ENCODE measurements at regions not wholly inside any gene's neighbourhood (a gene's known extent, or its start where the extent isn't known, plus 50 kb on each side); places are given as distances from the start of the nearest gene placed in this dataset.
A peak's percentile ranks its signal among the peaks of the same experiment; 100 is the strongest.
"Not testable (repeated sequence)": the region's sequence is repeated elsewhere in the genome, so short reads cannot be mapped to it uniquely, and the experiment has no call there.

DNA sequence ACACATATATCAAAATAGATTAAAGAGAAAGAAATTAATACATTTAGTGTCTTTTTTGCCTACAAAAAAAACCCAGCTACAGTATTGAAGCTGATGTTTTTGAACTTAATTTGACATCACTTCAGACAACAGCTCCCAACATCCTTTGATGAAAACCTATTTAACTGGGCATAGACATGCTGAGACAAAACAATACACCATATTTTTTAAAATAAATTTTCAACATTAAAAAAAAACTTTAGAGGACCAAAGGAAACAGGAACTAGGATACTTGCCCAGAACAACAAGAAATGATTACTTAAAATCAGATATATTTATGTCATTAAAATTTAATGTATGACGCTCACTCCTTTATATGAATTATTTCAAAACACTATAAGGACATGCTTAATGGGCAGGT lies 178.1 kb downstream of the MREG start:
- in situ Hi-C loops (cut with MboI; ENCODE audit: low sequenced_read_pairs), result no loop called here
- no peaks in the 10 kb centered on the region for H3K27me3 ChIP-seq (ENCODE audit: low read depth)
- no peaks in the 10 kb centered on the region for H3K4me1 ChIP-seq
- no peaks in the 10 kb centered on the region for H3K36me3 ChIP-seq (replicated peaks)
- no peak overlapping the region for H3K4me3 ChIP-seq
- H3K9me3 ChIP-seq, result no peaks in the 10 kb centered on the region
- no peak for DNase-seq (ENCODE audit: low spot score in 2 of 2)

DNA sequence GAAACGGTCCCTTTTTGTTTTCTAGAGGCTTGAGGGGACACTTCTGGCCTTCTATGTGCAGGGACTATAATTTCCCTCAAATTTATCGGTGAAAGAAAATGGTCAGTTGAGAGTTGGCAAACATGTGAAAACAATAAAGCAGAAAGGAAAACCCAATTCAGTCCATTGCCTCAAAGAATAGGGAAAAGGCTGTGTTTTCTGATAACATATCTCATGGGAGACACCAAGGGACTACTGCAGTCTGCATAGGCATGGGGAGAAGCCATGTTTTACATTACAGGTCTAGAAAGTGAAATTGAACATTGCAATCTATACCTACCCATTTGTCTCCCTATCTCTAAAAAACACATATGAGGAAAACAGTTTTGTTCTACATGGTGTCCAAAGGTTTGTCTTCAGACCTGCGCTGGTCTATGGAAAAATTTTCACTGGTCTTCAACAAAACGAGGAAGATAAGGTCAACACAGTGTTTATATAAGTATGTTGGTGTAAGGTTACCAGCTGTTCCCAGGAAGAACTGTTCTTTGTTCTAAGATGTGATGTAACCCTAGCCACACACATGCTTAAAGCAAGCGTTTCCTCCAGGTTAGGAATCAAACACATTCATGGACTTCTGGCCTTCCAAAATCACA lies 179.7 kb downstream of the MREG start:
- Histone ChIP-seq H3K36me3 (replicated peaks) (no peaks in the 10 kb centered on the region), H3K4me1 (no peaks in the 10 kb centered on the region), H3K9me3 (no peaks in the 10 kb centered on the region), H3K27me3 (ENCODE audit: low read depth) (no peaks in the 10 kb centered on the region), H3K4me3 (no peak overlapping the region)
- DNase-seq (ENCODE audit: low spot score in 2 of 2), result no peak
- in situ Hi-C loops (cut with MboI; ENCODE audit: low sequenced_read_pairs), result no loop called here

DNA sequence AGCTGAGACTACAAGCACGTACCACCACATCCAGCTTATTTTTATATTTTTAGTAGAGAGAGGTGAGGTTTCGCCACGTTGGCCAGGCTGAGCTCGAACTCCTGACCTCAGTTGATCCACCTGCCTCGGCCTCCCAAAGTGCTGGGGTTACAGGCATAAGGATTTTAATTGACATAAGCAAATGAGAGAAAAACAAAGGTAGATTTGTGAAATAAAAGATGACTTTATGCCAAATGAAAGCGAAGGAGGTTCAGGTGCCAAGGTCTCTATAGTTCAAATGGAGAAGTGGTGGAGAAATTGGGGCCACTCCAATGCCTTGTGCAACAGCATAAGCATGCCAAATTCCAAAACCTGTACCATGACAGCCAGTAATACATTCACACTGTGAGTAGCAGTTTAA lies 180.6 kb downstream of the MREG start:
- Histone ChIP-seq H3K36me3 (replicated peaks) (no peaks in the 10 kb centered on the region), H3K4me3 (no peak overlapping the region), H3K4me1 (no peaks in the 10 kb centered on the region), H3K9me3 (no peaks in the 10 kb centered on the region), H3K27me3 (ENCODE audit: low read depth) (no peaks in the 10 kb centered on the region)
- DNase-seq (ENCODE audit: low spot score in 2 of 2), result no peak
- in situ Hi-C loops (cut with MboI; ENCODE audit: low sequenced_read_pairs), result no loop called here

DNA sequence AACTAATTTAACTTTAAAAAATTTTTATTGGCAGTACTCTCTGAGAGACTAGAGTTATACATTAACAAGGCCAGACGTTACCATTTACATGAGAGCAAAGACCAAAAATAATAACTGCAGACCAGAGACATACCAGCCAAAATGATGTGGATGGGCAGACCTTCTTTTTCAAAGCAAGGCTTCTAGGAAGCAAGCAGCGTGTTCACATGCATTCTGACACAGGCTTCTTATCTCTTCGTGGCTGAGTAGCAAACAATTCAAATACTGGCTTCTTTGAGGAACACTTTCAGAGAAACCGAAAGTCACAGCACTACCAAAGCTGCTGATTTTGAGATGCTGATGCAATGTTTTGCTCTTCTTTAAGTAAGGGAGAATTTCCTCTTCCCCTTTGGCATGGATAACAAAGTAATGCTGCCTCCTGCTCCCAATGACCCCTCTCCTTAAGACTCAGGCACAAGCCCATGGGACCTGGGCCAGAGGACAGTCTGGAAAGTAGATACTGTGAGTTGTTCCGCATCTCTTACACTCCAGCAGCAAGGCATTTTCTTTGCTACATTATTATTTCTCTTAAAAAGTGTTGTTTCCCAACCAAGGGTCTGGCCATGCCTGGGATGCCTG lies 181.9 kb downstream of the MREG start:
- Histone ChIP-seq H3K4me3 (no peak overlapping the region), H3K4me1 (no peaks in the 10 kb centered on the region), H3K9me3 (no peaks in the 10 kb centered on the region), H3K36me3 (replicated peaks) (no peaks in the 10 kb centered on the region), H3K27me3 (ENCODE audit: low read depth) (no peaks in the 10 kb centered on the region)
- in situ Hi-C loops (cut with MboI; ENCODE audit: low sequenced_read_pairs), result no loop called here
- no peak for DNase-seq (ENCODE audit: low spot score in 2 of 2)

DNA sequence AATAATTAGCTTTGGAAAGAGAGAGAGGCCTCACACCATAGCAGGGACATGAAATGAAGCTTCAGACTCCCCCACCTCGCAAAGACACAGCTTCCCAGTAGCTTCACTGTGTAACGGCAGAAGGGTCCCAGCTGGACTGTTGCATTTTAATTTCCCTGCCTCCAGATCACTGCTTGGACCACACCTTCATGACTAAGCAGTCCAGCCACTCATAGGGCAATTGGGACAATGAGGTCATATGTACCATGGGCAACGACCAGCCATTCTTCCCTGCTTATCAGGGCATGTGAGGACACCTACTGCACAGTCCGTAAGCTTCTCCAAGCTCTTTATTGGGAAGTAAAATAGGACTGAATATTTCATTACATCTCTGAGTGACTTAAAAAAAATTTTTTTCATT lies 183.0 kb downstream of the MREG start:
- H3K4me1 ChIP-seq, result no peaks in the 10 kb centered on the region
- no peak for DNase-seq (ENCODE audit: low spot score in 2 of 2)
- no peak overlapping the region for H3K4me3 ChIP-seq
- H3K9me3 ChIP-seq, result no peaks in the 10 kb centered on the region
- no peaks in the 10 kb centered on the region for H3K36me3 ChIP-seq (replicated peaks)
- in situ Hi-C loops (cut with MboI; ENCODE audit: low sequenced_read_pairs), result no loop called here
- H3K27me3 ChIP-seq (ENCODE audit: low read depth), result no peaks in the 10 kb centered on the region

DNA sequence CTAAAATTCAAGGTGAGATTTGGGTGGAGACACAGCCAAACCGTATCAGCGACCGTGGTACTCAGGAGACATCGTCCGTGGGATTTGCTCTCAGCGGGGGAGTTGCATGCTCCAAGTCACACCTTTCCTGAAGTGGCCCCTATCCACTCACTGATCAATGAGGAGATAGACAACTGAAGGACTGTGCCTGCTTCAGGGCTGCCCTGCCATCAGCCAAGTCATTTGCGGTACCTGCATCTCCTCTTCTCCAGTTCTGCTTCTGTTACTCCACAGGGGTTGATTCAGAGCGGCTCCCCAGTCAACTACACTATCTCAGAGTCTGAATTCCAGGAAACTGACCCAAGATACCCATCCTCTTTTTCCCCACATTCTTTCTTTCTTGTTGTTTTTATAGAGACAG lies 184.1 kb downstream of the MREG start:
- DNase-seq (ENCODE audit: low spot score in 2 of 2), result no peak
- Histone ChIP-seq H3K27me3 (ENCODE audit: low read depth) (no peaks in the 10 kb centered on the region), H3K36me3 (replicated peaks) (no peaks in the 10 kb centered on the region), H3K4me3 (no peak overlapping the region), H3K9me3 (no peaks in the 10 kb centered on the region), H3K4me1 (no peaks in the 10 kb centered on the region)
- in situ Hi-C loops (cut with MboI; ENCODE audit: low sequenced_read_pairs), result no loop called here

DNA sequence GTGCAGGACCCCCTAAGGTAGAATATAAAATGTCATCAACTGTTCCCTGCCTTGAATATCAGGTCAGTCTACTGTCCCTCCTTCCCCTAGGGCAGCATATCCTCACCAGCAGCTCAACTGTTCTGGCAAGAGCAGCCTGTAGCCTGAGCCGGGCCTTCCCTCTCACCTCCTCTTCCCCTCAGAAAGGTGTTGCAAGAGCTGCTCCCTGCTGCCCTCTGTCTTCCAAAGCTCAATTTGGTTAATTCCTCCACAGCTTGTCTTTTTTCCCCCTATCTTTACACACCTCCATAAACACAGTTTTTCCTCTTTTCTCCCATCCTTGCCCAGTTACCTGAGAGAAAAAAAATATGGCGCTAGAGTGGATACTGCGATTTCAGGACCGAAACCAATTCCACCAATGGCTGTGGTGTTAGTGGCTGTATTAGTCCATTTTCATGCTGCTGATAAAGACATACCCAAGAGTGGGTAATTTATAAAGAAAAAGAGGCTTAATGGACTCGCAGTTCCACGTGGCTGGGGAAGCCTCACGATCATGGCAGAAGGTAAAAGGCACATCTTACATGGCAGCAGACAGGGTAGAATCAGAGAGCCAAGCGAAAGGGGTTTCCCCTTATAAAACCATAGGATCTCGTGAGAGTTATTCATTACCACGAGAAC lies 184.7 kb downstream of the MREG start:
- in situ Hi-C loops (cut with MboI; ENCODE audit: low sequenced_read_pairs), result no loop called here
- no peaks in the 10 kb centered on the region for H3K9me3 ChIP-seq
- H3K27me3 ChIP-seq (ENCODE audit: low read depth), result no peaks in the 10 kb centered on the region
- peak; percentile 45 to 72 for DNase-seq (ENCODE audit: low spot score in 2 of 2)
- no peak overlapping the region for H3K4me3 ChIP-seq
- no peaks in the 10 kb centered on the region for H3K4me1 ChIP-seq
- no peaks in the 10 kb centered on the region for H3K36me3 ChIP-seq (replicated peaks)

DNA sequence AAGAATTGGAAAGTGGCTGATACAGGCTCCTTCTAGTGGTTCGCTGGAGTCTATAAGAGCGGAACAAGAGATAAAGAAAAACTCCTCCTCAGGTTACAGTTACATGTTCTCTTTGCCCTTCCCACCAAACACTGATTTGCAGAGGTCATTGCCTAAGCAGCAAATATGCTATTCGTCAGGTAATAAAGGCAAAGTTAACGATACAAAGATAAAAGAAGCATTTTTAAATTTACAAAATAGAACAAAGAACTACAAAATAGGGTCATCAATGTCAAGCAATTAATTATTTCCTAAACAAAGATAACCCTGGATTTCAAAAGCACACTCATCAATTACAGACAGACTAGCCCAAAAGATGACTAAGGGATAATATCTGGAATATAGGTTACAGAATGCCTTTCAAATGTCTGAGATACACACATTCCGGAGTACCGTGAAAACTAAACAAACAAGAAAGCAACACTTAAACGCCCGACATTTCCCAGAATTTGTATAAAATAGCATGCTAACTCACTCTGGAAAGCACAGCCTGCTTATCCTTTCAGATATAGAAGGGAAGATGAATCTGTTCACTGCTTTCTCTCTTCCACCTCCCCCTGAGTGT lies 186.4 kb downstream of the MREG start:
- no peaks in the 10 kb centered on the region for H3K9me3 ChIP-seq
- no peak for DNase-seq (ENCODE audit: low spot score in 2 of 2)
- in situ Hi-C loops (cut with MboI; ENCODE audit: low sequenced_read_pairs), result no loop called here
- no peaks in the 10 kb centered on the region for H3K27me3 ChIP-seq (ENCODE audit: low read depth)
- no peak overlapping the region for H3K4me3 ChIP-seq
- H3K36me3 ChIP-seq (replicated peaks), result no peaks in the 10 kb centered on the region
- H3K4me1 ChIP-seq, result no peaks in the 10 kb centered on the region

DNA sequence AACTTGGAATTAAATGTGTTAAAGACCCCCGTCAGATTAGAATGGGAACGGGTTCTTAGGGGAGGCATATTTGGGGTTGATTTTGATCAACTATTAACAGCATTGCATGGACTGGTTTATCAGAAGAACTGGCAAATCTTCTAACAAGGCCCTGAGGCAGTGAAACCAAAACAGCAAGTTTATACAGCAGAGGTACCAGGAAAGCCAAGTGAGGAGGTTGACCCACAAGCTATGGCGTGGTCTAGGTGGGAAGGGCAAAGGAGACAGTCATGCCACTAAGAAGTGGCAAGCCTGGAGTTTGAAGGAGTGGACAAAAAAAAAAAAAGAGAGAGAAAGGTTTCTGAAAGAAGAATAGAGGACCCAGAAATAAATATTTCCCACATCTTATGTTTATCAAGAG lies 187.0 kb downstream of the MREG start:
- in situ Hi-C loops (cut with MboI; ENCODE audit: low sequenced_read_pairs), result no loop called here
- no peaks in the 10 kb centered on the region for H3K36me3 ChIP-seq (replicated peaks)
- no peak overlapping the region for H3K4me3 ChIP-seq
- H3K4me1 ChIP-seq, result no peaks in the 10 kb centered on the region
- H3K9me3 ChIP-seq, result no peaks in the 10 kb centered on the region
- no peaks in the 10 kb centered on the region for H3K27me3 ChIP-seq (ENCODE audit: low read depth)
- DNase-seq (ENCODE audit: low spot score in 2 of 2), result no peak

DNA sequence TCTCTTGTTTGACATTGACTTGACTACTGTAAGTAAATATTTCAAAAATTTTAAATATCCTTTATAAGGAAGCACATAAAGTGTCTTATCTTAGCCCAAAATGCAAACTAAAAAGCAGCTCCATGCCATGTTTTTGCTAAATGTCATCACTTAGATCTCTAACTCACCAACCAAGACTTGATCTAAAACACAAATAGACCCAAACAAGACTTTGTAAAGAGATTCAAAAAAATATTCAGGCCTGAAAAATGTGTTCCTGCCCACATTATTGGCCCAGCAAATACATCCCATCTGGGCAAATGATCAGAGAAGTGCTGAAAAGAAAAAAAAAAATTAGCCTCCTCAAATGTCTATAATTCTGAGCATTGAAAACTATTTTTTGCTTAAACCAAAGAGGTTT lies 187.6 kb downstream of the MREG start:
- Histone ChIP-seq H3K4me1 (no peaks in the 10 kb centered on the region), H3K9me3 (no peaks in the 10 kb centered on the region), H3K36me3 (replicated peaks) (no peaks in the 10 kb centered on the region), H3K27me3 (ENCODE audit: low read depth) (no peaks in the 10 kb centered on the region), H3K4me3 (no peak overlapping the region)
- in situ Hi-C loops (cut with MboI; ENCODE audit: low sequenced_read_pairs), result no loop called here
- DNase-seq (ENCODE audit: low spot score in 2 of 2), result no peak

DNA sequence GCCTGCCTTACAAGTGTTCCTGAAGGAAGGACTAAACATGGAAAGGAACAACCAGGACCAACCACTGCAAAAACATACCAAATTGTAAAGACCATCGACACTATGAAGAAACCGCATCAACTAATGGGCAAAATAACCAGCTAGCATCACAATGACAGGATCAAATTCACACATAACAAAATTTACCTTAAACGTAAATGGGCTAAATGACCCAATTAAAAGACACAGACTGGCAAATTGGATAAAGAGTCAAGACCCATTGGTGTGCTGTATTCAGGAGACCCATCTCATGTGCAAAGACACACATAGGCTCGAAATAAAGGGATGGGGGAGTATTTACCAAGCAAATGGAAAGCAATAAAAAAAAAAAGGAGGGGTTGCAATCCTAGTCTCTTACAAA lies 192.1 kb downstream of the MREG start:
- DNase-seq (ENCODE audit: low spot score in 2 of 2); H3K27me3 ChIP-seq (ENCODE audit: low read depth); H3K4me3 ChIP-seq; H3K9me3 ChIP-seq; H3K4me1 ChIP-seq; in situ Hi-C loops (cut with MboI; ENCODE audit: low sequenced_read_pairs); H3K36me3 ChIP-seq (replicated peaks): not testable (repeated sequence)

DNA sequence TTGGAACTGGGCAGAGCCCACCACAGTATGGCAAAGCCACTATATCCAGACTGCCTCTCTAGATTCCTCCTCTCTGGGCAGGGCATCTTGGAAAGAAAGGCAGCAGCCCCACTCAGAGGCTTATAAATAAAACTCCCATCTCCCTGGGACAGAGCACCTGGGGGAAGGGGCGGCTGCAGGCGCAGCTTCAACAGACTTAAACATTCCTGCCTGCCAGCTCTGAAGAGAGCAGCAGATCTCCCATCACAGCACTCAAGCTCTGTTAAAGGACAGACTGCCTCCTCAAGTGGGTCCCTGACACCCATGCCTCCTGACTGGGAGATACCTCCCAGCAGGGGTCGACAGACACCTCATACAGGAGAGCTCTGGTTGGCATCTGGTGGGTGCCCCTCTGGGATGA lies 193.6 kb downstream of the MREG start:
- H3K36me3 ChIP-seq (replicated peaks); H3K9me3 ChIP-seq; H3K4me3 ChIP-seq; in situ Hi-C loops (cut with MboI; ENCODE audit: low sequenced_read_pairs); DNase-seq (ENCODE audit: low spot score in 2 of 2); H3K27me3 ChIP-seq (ENCODE audit: low read depth); H3K4me1 ChIP-seq: not testable (repeated sequence)

DNA sequence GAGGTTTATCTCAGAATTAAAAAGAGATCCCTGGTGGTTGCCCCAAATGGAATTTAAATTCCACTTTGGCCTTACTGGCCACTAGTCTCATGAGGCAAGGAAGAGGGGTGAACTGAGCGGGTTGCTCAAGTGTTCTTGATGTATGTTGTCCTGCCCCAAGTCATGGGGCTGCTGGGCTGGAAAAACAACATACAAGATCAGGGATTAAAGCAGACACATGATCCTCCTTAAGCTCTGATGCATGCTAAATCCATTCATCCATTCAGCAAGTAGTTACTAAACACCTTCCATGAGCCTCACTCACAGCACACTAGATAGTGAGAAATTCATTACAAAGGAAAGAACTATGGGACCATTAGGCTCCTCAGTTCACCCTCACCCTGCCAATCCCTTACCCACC lies 196.3 kb downstream of the MREG start:
- no peak for DNase-seq (ENCODE audit: low spot score in 2 of 2)
- H3K4me1 ChIP-seq, result no peaks in the 10 kb centered on the region
- in situ Hi-C loops (cut with MboI; ENCODE audit: low sequenced_read_pairs), result no loop called here

DNA sequence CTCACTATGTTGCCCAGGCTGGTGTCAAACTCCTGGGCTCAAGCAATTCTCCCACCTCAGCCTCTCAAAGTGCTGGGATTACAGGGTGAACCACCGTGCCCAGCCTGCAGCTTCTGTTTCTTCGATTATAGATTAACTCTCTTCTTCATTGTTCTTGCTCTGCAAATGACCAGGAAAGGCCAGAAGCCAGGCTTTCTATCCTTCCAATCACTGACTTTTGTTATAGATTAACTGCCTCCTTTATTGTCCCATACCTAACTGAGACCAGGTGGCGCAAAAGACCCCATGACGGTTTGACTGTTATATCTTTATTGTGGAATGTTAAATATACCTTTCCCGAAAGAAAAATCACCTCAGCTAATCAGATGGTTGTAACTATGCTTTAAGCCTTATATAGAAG lies 196.9 kb downstream of the MREG start:
- DNase-seq (ENCODE audit: low spot score in 2 of 2), result no peak
- 0 out of 2 replicates have a peak, but pooled peaks cover 4% of the 10 kb centered on the region for H3K27me3 ChIP-seq (ENCODE audit: low read depth)
- in situ Hi-C loops (cut with MboI; ENCODE audit: low sequenced_read_pairs), result no loop called here
- H3K36me3 ChIP-seq (replicated peaks), result no peaks in the 10 kb centered on the region
- H3K4me1 ChIP-seq, result no peaks in the 10 kb centered on the region
- no peak overlapping the region for H3K4me3 ChIP-seq
- H3K9me3 ChIP-seq, result no peaks in the 10 kb centered on the region

More for the DNA sequence above, 196.3 kb downstream of the MREG start:
- Histone ChIP-seq H3K36me3 (replicated peaks) (no peaks in the 10 kb centered on the region), H3K27me3 (ENCODE audit: low read depth) (0 out of 2 replicates have a peak, but pooled peaks cover 4% of the 10 kb centered on the region), H3K4me3 (no peak overlapping the region), H3K9me3 (no peaks in the 10 kb centered on the region)

All from HAP-1 (cell line).